Posterior cingulate gyrus (tissue), 11 donors: ENCODE measurements at regions not wholly inside any gene's neighbourhood (a gene's known extent, or its start where the extent isn't known, plus 50 kb on each side); places are given as distances from the start of the nearest gene placed in this dataset.
"Not testable (repeated sequence)": the region's sequence is repeated elsewhere in the genome, so short reads cannot be mapped to it uniquely, and the experiment has no call there.

ENCODE experiments used
- DNase-seq, 10 donors: peaks; one replicate each; pipeline versions ENCODE4 v3.0.0 to v3.0.0-alpha.2; 2020 to 2021; ENCODE audit warnings: mixed read lengths in 3 of 10
- intact Hi-C: fragments of 100-400 bp; cut with DNase I; formaldehyde crosslinking; loops from one replicate; pipeline ENCODE4 v1.15.1; 2023

DNA sequence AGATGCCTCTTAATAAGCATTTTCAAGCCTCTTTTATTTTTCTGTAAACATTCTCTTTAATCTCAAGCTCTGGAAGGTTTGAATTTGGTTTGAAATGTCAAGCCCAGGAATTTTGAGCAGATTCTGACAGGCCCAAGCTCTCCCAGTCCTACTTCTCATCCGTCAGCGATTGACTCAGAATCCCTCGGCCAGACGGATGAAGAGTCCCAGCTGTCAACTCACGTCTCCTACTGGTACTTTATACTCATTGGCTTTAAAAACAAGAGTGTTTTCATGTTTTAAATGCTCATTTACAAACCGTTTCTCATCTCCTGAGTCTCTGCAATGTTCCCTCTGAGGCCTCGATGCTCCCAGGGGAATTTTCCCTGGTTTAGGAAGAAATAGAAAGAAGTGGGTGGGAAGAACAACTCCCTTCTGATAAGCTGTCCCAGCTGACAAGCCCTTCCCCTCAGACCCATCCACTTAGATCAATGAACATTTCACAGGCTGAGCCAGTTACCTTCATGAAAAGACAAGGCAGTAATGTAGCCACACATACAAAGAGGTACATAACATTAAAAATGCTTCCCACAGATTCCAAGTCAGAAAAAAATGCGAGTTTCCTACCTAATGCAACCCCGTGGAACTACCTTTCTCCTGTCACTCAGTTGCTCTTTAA lies 478.2 kb upstream of the DPH6 start:
- intact Hi-C loops = no loop called here
- no peak for DNase-seq

DNA sequence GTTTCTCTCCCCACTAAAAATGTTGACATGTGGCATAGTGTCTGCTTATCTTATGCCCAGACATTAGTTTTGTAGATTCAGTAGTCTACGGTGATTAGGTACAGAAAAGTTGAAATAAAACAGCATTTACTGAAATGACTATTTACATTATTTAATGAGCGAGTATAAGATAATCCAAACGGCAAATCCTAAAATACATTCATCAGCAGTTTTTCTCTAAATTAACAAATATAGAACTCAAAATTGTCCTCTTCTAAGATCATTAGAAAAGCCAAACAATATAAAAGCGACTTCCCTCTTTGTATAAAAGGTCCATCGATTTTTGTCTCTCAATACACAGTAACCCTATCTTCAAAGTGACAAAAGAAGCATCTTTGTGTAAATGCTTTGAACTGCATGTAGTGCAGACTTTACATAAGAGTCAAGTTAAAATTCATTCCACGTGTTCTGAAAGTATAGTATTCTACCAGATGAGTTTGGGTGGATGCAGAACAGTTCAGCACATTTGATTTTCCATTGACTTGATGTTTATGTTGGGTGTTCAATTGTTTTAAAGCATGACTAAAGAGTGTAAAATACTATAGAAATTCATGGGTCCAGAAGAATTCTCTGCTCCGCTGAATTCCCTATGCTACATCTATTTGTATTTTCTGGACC lies 480.8 kb upstream of the DPH6 start:
- no peak for DNase-seq
- intact Hi-C loops = no loop called here

- intact Hi-C loops = no loop called here
- DNase-seq = no peak
These were observed 483.7 kb upstream of the DPH6 start for GRCh38 chr15:36029606-36030210.

DNA sequence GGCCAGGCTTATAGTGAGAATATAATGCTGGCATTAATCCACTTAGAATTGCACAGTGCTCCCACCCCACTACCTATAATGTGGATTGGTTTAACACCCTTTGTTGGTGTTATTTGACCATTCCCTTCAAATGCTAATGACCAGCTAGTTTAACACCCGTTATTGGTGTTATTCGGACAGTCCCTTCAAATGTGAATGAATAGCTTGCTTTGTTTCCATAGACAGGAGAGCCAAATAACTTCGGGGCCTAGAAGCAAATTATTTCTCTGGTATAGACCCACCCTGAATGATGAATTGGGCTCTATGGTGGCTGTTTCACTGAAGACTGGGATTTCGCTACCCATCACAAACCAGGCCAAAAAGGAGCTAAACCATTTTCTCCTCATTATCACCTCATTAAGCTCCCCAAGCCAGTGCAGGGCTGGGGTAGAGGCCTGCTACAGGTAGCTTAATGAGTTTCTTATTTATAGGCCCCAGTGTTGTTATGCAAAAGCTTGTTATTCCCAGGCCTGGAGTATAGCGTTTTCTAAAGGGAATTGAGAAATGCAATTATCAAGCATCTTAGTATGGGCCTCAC lies 494.1 kb upstream of the DPH6 start:
- no peak for DNase-seq
- intact Hi-C loops = no loop called here

- intact Hi-C loops = not testable (repeated sequence)
- DNase-seq = peak in 2 of 10 donors; percentile 67 to 69
These were observed 501.2 kb upstream of the DPH6 start for GRCh38 chr15:36047018-36047716.

- DNase-seq = no peak
- intact Hi-C loops = no loop called here
These were observed 504.9 kb upstream of the DPH6 start for GRCh38 chr15:36050899-36051298.

DNA sequence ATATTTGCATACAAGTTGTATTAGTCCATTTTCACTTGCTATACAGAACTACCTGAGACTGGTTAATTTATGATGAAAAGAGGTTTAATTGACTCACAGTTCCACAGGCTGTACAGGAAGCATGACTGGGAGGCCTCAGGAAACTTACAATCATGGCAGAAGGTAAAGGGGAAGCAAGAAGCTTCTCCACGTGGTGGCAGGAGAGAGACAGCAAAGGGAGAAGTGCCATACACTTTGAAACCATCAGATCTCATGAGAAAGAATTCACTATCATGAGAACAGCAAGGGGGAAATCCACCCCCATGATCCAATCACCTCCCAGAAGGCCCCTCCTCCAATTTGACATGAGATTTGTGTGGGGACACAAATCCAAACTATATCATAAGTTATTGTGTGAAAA lies 506.7 kb upstream of the DPH6 start:
- DNase-seq, intact Hi-C loops: not testable (repeated sequence)

DNA sequence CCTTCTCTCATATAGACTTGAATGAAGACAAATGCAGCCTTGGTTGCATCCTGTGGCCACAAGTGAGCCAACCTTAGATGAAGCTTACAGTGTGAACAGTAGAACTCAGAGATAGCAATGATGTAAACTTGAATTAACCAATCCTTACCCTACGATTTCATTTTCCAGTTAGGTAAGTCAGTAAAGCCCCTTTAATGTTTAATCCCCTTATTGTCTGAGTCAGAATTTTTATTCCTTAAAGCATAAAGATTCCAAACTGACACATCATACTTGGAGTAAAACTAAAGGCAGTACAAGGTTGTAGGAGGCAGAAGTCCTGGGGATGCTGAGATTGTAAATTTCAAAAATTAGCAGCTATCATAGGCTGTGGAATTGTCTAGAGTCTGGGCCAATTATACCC lies 507.8 kb upstream of the DPH6 start:
- intact Hi-C loops = no loop called here
- DNase-seq = no peak

DNA sequence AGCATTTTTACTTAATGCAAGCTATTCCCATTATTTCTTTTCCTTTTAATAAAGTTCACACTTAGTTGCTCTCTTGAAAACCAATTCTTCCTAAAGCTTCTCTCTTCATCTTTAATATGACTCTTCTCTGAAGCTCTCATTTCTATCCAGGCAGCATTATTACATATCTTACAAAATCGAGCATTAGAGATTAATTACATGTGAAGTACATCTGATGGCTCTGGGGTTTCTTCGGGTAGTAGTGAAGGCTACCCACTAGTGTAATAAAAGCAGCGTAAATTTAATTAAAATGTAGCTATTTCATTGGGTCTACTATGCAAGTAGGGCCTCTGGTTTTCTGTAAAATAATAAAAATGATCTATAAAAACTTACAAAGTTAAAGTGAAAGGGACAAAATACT lies 513.6 kb upstream of the DPH6 start:
- DNase-seq = no peak
- intact Hi-C loops = no loop called here

GRCh38 chr15:36062357-36062756 lies 516.4 kb upstream of the DPH6 start:
- intact Hi-C loops = no loop called here
- DNase-seq = no peak

DNA sequence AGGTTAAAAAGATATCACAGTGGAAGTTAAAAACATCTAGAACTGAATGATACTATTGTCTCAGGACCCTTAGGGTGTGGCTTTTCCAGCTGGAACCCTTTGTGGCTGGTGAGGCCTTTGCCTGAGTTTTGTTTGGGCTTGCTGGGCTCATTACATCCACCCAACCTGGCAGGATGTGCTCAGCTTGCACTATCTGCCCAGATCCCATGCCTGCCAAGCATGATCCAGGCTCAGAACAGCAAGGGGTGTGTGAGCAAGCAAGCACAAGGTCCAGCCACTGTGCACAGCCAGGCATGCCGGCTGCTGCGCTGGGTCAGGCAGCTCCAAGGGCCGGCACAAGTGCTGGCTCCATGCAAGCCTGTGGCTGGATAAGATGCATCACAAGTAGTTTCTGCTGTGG lies 512.7 kb upstream of the CDIN1 start:
- intact Hi-C loops = no loop called here
- no peak for DNase-seq

DNA sequence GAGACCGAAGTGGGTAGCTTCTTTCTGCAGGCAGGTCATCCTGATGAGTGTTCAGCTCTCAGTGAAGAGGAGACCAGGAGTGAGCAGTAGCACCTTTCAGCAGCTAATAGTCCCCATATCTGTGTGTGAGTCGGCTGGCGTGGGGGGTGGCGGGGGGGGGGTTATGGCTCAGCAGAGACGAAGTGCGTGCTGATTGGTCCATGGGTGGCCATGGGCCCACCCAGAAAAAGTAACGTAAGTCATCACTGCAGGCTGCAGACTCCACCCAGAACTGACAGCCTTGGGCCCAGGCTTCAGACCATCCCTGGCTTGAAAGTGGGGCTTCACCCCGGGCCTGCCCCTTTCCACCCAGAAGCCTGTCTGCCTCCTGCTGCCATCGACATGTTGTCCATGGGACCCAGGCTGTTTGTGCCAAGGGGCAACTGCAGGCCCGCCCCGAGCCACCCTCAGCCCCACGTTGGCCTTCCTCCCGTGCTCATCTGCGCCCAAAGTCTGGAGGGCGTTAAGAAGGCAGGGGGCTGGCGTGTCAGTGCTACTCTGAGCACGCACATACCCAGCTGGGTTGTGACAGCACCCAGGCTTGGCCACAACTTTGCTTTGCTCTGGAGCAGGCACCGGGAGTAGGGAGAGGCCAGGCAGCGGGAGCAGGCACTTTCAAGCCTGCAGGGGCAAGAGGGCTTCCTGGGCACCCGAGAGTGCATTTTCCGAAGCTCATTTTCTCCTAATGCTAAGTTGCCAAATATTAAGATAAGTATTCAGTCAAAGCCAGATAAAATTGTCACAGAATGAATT lies 511.7 kb upstream of the CDIN1 start:
- intact Hi-C loops = no loop called here
- peak in 2 of 10 donors; percentile 62 to 76 for DNase-seq

DNA sequence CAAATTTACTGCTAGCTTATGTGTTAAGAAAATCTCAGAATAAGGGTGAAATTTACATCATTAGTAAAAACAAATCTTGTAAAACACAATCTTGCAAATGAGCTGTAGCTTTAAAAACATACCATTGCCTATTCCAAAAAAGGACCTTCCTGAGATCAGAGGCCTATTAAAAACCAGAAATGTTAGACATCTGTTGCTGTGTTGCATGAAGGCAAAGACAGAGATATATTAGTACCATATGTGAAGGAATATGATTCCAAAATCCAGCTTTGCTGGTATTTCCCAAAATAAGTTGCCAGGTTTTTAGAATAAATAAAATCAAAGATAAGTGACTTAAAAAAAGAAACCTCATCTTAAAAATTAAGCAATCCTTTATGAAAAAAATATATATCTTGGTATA lies 504.1 kb upstream of the CDIN1 start:
- no peak for DNase-seq
- intact Hi-C loops = no loop called here

DNA sequence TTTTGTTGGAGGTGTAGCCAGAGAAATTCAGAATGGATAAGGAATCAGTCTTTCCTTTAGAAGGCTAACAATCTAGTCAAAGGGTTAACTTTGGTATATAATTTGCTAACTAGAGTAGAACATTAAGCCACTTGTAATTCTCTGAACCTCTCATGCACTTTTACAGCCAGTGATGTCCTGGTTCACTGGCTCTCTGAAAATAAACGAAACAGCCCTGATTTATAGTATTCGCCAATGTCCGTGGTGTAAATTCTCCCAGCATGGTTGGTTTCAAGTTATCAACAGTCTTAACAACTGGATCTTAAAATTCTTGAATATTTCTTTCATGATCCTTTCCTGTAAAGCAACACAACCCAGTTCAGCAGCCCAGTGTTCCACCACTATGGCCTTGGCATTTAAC lies 500.4 kb upstream of the CDIN1 start:
- intact Hi-C loops = no loop called here
- DNase-seq = no peak

GRCh38 chr15:36080759-36081158 lies 498.7 kb upstream of the CDIN1 start:
- DNase-seq = peak in 1 of 10 donors; percentile 35
- intact Hi-C loops = no loop called here

DNA sequence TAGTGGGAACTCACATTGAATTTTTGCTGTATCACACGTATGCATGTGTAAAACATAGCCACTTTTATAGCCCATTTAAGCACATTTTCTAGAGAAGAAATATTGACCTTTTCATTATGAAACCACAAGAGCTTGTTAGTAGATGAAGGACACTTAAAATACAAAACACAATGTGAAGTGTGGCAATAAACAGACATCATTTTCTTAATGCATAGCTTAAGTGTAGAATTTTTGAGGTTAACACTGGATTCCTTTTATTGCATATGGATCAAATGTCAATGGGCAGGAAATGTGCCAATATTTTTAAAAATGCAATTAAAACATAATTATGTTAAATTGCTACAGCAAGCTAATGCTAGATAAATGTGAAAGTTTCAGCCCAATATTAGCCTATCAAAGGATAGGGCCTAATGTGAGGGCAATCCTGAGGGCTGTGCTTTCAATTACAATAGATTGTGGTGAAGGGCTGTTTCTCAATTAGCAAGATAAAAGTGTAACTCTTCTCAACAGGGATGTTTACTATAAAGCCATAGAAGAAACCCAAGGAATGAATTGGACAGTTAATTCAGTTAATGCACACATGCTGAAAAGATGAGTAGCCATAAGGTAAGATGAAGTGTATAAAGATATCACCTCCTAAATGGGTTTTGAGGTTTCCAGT lies 489.0 kb upstream of the CDIN1 start:
- intact Hi-C loops = no loop called here
- DNase-seq = no peak

GRCh38 chr15:36106640-36107335 lies 472.6 kb upstream of the CDIN1 start:
- no peak for DNase-seq

DNA sequence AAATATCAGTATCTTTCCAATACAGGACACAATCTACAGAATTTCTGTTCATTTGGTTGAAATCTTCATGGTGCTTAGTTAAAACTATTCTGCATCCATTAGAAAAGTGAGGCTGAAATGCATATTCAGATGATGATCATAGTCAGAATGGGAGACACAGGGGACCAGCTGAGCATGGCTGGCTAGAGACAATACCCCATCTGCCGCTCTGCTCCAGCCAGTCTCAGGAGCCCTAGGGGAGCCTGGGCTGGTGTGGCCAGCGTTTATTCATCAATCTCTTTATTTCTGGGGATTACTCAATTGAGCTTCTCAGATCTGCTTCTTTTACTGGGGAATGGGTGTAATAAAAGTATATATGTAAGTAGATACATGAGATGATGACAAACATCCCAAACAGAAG lies 470.9 kb upstream of the CDIN1 start:
- intact Hi-C loops = no loop called here
- no peak for DNase-seq

More at GRCh38 chr15:36106640-36107335, 472.6 kb upstream of the CDIN1 start:
- intact Hi-C loops = no loop called here

- no peak for DNase-seq
- intact Hi-C loops = no loop called here
These were observed 469.3 kb upstream of the CDIN1 start for GRCh38 chr15:36109943-36110658.
